WTC11 (cell line): ENCODE measurements at regions not wholly inside any gene's neighbourhood (a gene's known extent, or its start where the extent isn't known, plus 50 kb on each side); places are given as distances from the start of the nearest gene placed in this dataset.

Source experiments
- ATAC-seq: fragments of 200-7000 bp; cut with Tn5 transposase; 2 replicates; pipeline ENCODE4 v1.10.0; 2021; ENCODE audit warnings: mild to moderate bottlenecking, moderate library complexity
- CTCF ChIA-PET: fragments of 300-600 bp; sonication (Branson Sonifier 250); formaldehyde crosslinking; loops from one replicate; lab custom pipeline; 2021; ENCODE audit warnings: antibody characterized with exemption; lab: Charles Lee
- POLR2A ChIA-PET: fragments of 350-600 bp; sonication (Branson Sonifier 250); formaldehyde crosslinking; loops from one replicate; lab custom pipeline; 2021; ENCODE audit warnings: antibody characterized with exemption; lab: Charles Lee
- DNase-seq: peaks from one replicate; pipeline ENCODE4 v3.0.0; 2021; ENCODE audit warnings: low spot score
- H3K27ac Mint-ChIP-seq: 2 replicates; pipeline ENCODE4 v1.8.0; 2021; ENCODE audit warnings: mixed read lengths
- H3K27me3 Mint-ChIP-seq: 2 replicates; pipeline ENCODE4 v1.8.0; 2021; ENCODE audit warnings: low read depth, mild to moderate bottlenecking, moderate library complexity, mixed read lengths
- H3K36me3 Mint-ChIP-seq: 2 replicates; pipeline ENCODE4 v1.8.0; 2021; ENCODE audit warnings: mixed read lengths
- H3K4me1 Mint-ChIP-seq: 2 replicates; pipeline ENCODE4 v1.8.0; 2022; ENCODE audit warnings: mixed read lengths
- H3K4me3 Mint-ChIP-seq: 2 replicates; pipeline ENCODE4 v1.8.0; 2021; ENCODE audit warnings: mild to moderate bottlenecking, moderate library complexity, mixed read lengths
- H3K9me3 Mint-ChIP-seq: 2 replicates; pipeline ENCODE4 v1.8.0; 2021; ENCODE audit warnings: mixed read lengths
- FOXP1 ChIP-seq: sonication (generic); formaldehyde crosslinking; IDR thresholded peaks from 2 replicates; pipeline ENCODE4 v1.8.0; 2022; ENCODE audit warnings: missing genetic modification reagents, mild to moderate bottlenecking, moderate library complexity, borderline replicate concordance
- GABPB1 ChIP-seq: sonication (generic); formaldehyde crosslinking; IDR thresholded peaks from 2 replicates; pipeline ENCODE4 v1.8.1; 2023; ENCODE audit warnings: mild to moderate bottlenecking, missing genetic modification reagents
- RELA ChIP-seq: sonication (generic); formaldehyde crosslinking; IDR thresholded peaks from 2 replicates; pipeline ENCODE4 v1.8.1; 2022; ENCODE audit warnings: missing genetic modification reagents, mild to moderate bottlenecking, borderline replicate concordance
- RORB ChIP-seq: fragments of 250-450 bp; sonication (Bioruptor Pico); IDR thresholded peaks from 2 replicates; pipeline ENCODE4 v1.9.0; 2021; ENCODE audit warnings: mild to moderate bottlenecking
- TP53 ChIP-seq: sonication (generic); formaldehyde crosslinking; IDR thresholded peaks from 2 replicates; pipeline ENCODE4 v1.8.1; 2023; ENCODE audit warnings: mild to moderate bottlenecking, missing genetic modification reagents
- ZNF138 ChIP-seq: sonication (generic); formaldehyde crosslinking; conservative IDR thresholded peaks from 2 replicates; pipeline ENCODE4 v1.8.1; 2022; ENCODE audit warnings: mild to moderate bottlenecking, moderate library complexity, missing genetic modification reagents
- ZNF396 ChIP-seq: fragments of 250-450 bp; sonication (Bioruptor Pico); IDR thresholded peaks from 2 replicates; pipeline ENCODE4 v1.8.0; 2021; ENCODE audit warnings: mild to moderate bottlenecking, moderate library complexity, borderline replicate concordance
- ZNF671 ChIP-seq: fragments of 250-450 bp; sonication (Bioruptor Pico); IDR thresholded peaks from 2 replicates; pipeline ENCODE4 v1.8.0; 2021; ENCODE audit warnings: mild to moderate bottlenecking
- TF ChIP-seq, protein P1 (sequence below): sonication (generic); formaldehyde crosslinking; IDR thresholded peaks from 2 replicates; pipeline ENCODE4 v1.8.1; 2022; ENCODE audit warnings: low read depth, missing genetic modification reagents, borderline replicate concordance
- TF ChIP-seq, protein P2 (sequence below): sonication (generic); formaldehyde crosslinking; IDR thresholded peaks from 2 replicates; pipeline ENCODE4 v1.8.0; 2022; ENCODE audit warnings: mild to moderate bottlenecking, missing genetic modification reagents
- TF ChIP-seq, protein P3 (sequence below): sonication (generic); formaldehyde crosslinking; IDR thresholded peaks from 2 replicates; pipeline ENCODE4 v1.8.1; 2023; ENCODE audit warnings: mild to moderate bottlenecking, moderate library complexity, missing genetic modification reagents
- TF ChIP-seq, protein P4 (sequence below): sonication (generic); formaldehyde crosslinking; IDR thresholded peaks from 2 replicates; pipeline ENCODE4 v1.8.1; 2023; ENCODE audit warnings: mild to moderate bottlenecking, missing genetic modification reagents
- TF ChIP-seq, protein P5 (sequence below): sonication (generic); formaldehyde crosslinking; IDR thresholded peaks from 2 replicates; pipeline ENCODE4 v1.8.1; 2022; ENCODE audit warnings: mild to moderate bottlenecking, moderate library complexity, missing genetic modification reagents
- TF ChIP-seq, protein P6 (sequence below): fragments of 250-450 bp; sonication (Bioruptor Pico); IDR thresholded peaks from 2 replicates; pipeline ENCODE4 v1.9.0; 2021; ENCODE audit warnings: mild to moderate bottlenecking
- TF ChIP-seq, protein P7 (sequence below): sonication (generic); formaldehyde crosslinking; conservative IDR thresholded peaks from 2 replicates; pipeline ENCODE4 v1.8.1; 2023; ENCODE audit warnings: mild to moderate bottlenecking, low read depth, missing genetic modification reagents, moderate library complexity

DNA sequence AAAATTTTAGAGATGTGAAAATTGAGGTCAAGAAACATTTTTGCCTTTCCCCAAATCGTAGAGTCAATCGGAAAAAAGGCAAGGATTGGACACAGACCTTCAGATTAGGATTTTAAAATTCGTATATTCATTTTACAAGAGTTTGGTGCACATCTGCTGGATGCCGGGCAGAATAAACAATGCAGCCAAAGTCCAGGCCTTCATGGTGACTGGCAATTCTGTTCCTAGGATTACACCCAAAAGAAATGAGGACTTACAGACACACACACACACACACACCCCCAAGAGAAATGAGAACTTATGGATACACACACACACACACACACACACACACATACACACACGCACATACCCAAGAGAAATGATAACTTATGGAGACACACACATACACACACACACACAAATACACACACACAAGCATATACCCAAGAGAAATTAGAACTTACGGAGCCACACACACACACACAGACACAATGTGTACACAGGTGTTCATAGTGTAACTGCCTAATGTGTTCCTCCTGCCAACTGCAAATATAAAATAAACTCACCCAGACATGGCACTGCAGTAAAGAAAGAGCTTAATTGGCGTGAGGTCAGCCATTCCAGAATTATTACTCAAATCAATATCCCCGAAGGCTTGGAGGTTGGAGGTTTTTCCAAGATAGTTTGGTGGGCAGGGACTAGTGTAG lies 165.7 kb upstream of the STS start:
- DNase-seq (no peak), ATAC-seq (no peak)
- Mint-ChIP-seq H3K27ac (no peak overlapping the region), H3K9me3 (no peaks in the 10 kb centered on the region), H3K4me1 (peaks cover 14% of the 10 kb centered on the region), H3K27me3 (no peaks in the 10 kb centered on the region), H3K36me3 (no peaks in the 10 kb centered on the region), H3K4me3 (no peak overlapping the region)
- ChIA-PET POLR2A (no interaction called here), CTCF (no interaction called here)
- TF ChIP-seq ZNF138 (CRISPR knock-in tag): no peak
- TF ChIP-seq, protein P1, sequence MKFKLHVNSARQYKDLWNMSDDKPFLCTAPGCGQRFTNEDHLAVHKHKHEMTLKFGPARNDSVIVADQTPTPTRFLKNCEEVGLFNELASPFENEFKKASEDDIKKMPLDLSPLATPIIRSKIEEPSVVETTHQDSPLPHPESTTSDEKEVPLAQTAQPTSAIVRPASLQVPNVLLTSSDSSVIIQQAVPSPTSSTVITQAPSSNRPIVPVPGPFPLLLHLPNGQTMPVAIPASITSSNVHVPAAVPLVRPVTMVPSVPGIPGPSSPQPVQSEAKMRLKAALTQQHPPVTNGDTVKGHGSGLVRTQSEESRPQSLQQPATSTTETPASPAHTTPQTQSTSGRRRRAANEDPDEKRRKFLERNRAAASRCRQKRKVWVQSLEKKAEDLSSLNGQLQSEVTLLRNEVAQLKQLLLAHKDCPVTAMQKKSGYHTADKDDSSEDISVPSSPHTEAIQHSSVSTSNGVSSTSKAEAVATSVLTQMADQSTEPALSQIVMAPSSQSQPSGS: no peak
- TF ChIP-seq, protein P2, sequence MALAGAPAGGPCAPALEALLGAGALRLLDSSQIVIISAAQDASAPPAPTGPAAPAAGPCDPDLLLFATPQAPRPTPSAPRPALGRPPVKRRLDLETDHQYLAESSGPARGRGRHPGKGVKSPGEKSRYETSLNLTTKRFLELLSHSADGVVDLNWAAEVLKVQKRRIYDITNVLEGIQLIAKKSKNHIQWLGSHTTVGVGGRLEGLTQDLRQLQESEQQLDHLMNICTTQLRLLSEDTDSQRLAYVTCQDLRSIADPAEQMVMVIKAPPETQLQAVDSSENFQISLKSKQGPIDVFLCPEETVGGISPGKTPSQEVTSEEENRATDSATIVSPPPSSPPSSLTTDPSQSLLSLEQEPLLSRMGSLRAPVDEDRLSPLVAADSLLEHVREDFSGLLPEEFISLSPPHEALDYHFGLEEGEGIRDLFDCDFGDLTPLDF (CRISPR knock-in tag): no peak
- TF ChIP-seq TP53 (CRISPR knock-in tag): no peak

DNA sequence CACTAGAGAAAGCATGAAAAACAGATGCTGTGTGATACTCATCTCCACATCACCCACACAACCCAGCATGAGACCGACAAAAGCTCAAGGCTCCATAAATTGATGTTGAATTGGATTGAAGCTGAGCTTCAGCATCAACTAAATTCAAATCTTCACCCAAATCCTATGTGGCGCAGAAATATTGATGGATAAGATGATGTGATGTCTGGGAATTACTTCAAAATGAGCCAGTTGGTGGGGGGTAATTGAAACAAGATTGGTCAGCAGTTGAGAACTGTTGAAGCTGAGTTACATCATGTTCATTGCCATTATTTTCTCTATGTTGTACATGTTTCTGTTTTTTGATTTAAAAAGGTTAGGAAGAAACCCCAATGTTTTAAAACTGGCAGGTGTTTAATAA lies 166.5 kb upstream of the STS start:
- ATAC-seq: no peak

More for the DNA sequence above, 166.5 kb upstream of the STS start:
- CTCF ChIA-PET: no interaction called here
- TF ChIP-seq GABPB1 (CRISPR knock-in tag) (no peak), RORB (no peak), ZNF396 (CRISPR knock-in tag) (no peak), RELA (no peak), ZNF671 (CRISPR knock-in tag) (no peak), FOXP1 (CRISPR knock-in tag) (no peak)
- TF ChIP-seq, protein P3, sequence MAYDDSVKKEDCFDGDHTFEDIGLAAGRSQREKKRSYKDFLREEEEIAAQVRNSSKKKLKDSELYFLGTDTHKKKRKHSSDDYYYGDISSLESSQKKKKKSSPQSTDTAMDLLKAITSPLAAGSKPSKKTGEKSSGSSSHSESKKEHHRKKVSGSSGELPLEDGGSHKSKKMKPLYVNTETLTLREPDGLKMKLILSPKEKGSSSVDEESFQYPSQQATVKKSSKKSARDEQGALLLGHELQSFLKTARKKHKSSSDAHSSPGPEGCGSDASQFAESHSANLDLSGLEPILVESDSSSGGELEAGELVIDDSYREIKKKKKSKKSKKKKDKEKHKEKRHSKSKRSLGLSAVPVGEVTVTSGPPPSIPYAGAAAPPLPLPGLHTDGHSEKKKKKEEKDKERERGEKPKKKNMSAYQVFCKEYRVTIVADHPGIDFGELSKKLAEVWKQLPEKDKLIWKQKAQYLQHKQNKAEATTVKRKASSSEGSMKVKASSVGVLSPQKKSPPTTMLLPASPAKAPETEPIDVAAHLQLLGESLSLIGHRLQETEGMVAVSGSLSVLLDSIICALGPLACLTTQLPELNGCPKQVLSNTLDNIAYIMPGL: no peak
- TF ChIP-seq, protein P4, sequence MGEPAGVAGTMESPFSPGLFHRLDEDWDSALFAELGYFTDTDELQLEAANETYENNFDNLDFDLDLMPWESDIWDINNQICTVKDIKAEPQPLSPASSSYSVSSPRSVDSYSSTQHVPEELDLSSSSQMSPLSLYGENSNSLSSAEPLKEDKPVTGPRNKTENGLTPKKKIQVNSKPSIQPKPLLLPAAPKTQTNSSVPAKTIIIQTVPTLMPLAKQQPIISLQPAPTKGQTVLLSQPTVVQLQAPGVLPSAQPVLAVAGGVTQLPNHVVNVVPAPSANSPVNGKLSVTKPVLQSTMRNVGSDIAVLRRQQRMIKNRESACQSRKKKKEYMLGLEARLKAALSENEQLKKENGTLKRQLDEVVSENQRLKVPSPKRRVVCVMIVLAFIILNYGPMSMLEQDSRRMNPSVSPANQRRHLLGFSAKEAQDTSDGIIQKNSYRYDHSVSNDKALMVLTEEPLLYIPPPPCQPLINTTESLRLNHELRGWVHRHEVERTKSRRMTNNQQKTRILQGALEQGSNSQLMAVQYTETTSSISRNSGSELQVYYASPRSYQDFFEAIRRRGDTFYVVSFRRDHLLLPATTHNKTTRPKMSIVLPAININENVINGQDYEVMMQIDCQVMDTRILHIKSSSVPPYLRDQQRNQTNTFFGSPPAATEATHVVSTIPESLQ: no peak
- TF ChIP-seq, protein P5, sequence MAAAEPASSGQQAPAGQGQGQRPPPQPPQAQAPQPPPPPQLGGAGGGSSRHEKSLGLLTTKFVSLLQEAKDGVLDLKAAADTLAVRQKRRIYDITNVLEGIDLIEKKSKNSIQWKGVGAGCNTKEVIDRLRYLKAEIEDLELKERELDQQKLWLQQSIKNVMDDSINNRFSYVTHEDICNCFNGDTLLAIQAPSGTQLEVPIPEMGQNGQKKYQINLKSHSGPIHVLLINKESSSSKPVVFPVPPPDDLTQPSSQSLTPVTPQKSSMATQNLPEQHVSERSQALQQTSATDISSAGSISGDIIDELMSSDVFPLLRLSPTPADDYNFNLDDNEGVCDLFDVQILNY (CRISPR knock-in tag): no peak
- TF ChIP-seq, protein P6, sequence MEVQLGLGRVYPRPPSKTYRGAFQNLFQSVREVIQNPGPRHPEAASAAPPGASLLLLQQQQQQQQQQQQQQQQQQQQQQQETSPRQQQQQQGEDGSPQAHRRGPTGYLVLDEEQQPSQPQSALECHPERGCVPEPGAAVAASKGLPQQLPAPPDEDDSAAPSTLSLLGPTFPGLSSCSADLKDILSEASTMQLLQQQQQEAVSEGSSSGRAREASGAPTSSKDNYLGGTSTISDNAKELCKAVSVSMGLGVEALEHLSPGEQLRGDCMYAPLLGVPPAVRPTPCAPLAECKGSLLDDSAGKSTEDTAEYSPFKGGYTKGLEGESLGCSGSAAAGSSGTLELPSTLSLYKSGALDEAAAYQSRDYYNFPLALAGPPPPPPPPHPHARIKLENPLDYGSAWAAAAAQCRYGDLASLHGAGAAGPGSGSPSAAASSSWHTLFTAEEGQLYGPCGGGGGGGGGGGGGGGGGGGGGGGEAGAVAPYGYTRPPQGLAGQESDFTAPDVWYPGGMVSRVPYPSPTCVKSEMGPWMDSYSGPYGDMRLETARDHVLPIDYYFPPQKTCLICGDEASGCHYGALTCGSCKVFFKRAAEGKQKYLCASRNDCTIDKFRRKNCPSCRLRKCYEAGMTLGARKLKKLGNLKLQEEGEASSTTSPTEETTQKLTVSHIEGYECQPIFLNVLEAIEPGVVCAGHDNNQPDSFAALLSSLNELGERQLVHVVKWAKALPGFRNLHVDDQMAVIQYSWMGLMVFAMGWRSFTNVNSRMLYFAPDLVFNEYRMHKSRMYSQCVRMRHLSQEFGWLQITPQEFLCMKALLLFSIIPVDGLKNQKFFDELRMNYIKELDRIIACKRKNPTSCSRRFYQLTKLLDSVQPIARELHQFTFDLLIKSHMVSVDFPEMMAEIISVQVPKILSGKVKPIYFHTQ: no peak
- TF ChIP-seq, protein P7, sequence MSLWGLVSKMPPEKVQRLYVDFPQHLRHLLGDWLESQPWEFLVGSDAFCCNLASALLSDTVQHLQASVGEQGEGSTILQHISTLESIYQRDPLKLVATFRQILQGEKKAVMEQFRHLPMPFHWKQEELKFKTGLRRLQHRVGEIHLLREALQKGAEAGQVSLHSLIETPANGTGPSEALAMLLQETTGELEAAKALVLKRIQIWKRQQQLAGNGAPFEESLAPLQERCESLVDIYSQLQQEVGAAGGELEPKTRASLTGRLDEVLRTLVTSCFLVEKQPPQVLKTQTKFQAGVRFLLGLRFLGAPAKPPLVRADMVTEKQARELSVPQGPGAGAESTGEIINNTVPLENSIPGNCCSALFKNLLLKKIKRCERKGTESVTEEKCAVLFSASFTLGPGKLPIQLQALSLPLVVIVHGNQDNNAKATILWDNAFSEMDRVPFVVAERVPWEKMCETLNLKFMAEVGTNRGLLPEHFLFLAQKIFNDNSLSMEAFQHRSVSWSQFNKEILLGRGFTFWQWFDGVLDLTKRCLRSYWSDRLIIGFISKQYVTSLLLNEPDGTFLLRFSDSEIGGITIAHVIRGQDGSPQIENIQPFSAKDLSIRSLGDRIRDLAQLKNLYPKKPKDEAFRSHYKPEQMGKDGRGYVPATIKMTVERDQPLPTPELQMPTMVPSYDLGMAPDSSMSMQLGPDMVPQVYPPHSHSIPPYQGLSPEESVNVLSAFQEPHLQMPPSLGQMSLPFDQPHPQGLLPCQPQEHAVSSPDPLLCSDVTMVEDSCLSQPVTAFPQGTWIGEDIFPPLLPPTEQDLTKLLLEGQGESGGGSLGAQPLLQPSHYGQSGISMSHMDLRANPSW: no peak
- Mint-ChIP-seq H3K36me3 (no peaks in the 10 kb centered on the region), H3K4me3 (no peak overlapping the region), H3K27me3 (no peaks in the 10 kb centered on the region), H3K27ac (no peak overlapping the region), H3K9me3 (no peaks in the 10 kb centered on the region), H3K4me1 (peaks cover 5% of the 10 kb centered on the region)
- POLR2A ChIA-PET: no interaction called here
- no peak for DNase-seq
